HS-27A (cell line): ENCODE measurements at regions not wholly inside any gene's neighbourhood (a gene's known extent, or its start where the extent isn't known, plus 50 kb on each side); places are given as distances from the start of the nearest gene placed in this dataset.

ENCODE experiments used
- DNase-seq: peaks from one replicate; pipeline ENCODE4 v3.0.0-alpha.2; 2012; ENCODE audit warnings: low read depth, missing footprints

DNA sequence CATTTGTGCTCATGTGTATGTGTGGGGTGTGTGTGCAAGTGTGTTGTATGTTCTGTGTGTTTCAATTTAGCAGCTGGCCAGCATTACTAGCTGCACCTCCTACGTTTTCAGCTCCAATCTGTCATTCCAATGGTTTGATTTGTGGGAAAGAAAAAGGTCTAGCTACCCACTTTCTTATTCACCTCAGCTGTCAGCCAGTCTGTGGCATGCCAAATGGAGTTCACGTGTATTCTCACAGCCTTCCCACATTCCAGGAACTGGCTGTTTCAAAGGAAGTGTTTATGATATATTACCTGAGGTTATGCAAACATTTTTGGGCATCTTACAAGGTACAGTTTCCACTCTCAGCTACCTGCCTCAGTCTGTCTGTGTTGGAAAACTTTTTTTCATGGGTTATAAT, 220.2 kb upstream of the CPNE8 start:
- no peak for DNase-seq

DNA sequence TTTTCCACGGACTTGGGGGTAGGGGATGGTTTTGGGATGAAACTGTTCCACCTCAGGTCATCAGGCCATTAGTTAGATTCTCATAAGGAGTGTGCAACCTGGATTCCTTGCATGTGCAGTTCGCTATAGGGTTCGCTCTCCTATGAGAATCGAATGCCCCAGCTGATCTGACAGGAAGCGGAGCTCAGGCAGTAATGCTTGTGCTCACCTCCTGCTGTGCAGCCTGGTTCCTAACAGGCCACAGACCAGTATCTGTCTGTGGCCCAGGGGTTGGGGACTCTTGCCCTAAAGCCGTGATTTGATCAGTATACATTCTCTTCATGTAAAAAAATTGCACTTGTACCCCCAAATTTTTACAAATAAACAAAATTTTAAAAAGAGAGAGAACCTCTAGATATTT, 219.4 kb upstream of the CPNE8 start:
- DNase-seq = no peak

DNA sequence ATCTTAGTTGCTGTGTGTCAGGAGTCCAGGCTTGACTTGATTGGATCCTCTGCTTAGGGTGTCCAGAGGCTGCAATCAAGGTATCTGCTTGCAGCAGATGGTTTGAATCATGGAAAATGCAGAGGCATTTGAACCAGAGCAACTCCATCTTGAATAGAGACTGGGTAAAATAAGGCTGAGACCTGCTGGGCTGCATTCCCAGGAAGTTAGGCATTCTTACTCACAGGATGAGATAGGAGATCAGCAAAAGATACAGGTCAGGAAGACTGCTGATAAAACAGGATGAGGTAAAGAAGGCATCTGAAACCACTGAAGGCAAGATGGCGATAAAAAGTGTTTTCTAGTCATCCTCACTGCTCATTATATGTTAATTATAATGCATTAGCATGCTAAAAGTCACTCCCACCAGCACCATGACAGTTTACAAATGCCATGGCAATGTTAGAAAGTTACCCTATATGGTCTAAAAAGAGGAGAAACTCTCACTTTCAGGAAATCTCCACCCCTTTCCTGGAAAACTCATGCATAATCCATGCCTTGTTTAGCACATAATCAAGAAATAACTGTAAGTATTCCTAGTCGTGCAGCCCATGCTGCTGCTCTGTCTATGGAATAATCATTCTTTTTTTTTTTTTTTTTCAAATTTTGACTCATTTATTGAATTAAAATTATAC, 218.3 kb upstream of the CPNE8 start:
- DNase-seq = no peak

DNA sequence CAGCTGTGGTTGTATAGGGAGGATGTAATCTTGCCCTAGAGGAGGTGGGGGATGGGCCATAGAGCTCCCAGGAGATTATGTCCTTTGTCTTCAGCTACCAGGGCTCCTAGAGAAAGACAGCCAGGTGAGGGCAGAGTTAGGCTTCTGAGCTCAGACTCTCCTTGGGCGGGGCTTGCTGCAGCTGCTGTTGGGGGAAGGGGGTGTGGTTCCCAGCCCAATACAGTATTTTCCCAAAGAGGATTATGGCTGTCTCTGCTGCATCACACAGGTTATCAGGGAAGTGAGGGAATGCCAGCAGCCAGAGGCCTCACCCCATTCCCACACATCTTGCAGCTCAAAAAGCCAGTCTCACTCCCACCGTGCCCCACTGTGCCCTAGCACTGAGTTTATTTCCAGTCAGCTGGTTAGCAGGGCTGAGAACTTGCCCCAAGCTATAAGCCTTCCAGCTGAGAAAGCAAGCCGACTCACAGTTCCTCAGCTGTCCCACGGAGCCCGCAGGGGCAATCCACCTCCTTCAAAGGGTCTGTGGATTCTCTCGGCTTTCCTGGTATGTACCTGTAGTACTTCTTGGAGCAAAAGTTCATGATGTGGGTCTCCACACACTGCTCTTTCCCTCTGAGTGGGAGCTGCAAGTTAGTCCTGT, 217.3 kb upstream of the CPNE8 start:
- no peak for DNase-seq

DNA sequence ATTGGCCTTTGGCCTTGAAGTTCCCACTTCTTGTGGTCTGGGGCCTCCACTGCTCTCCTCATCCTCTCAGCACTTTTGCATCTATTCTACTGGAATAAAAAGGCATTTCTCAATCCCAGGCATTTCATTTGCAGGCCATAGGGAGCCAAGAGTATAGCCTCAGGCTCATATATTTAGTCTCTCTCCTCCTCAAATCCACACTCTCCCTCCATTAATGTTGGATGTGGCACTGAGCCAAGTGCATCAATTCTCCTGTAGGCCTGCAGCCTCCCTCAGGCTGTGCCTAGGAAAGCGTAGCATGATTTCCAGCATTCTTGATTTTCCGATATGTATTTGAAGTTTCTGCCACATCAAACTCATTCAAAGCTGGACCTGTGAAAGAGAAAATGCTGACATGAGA, 211.5 kb upstream of the CPNE8 start:
- no peak for DNase-seq

DNA sequence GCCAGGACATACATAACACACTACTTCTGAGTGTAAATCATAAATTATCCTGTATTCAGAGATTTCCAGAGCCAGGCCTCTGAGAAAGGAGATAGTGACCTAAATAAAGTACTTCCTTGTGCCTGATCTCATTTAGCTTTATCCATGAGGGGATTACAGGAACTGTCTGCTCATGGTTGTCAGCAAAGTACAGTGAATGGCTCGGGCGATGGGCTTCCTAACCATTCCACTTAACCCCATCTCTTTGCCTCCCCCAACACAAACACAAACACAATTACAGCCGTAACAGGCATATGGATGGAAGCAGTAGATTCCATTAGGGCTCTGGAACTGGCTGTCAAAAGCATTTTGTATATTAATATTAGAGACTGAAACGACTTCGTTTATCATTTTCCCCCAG, 206.7 kb upstream of the CPNE8 start:
- DNase-seq = no peak

DNA sequence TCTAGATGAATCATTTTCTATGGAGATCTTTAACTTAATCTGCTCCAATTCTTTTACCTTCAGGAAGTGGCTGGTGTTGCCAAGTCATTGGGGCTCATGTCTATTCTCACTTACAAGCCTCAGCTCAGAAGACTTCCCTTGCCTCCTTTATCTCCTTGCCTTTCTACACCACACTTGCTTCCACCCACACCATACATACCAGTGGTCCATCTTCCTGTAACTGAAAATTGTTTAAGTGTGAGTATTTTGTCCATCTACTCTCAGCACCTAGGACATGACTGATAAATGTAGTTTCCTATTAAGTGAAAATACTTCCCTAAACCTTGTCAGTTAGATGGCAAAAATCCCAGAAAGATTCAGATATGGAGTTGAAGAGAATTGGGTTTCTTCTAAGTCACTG, 199.7 kb upstream of the CPNE8 start:
- DNase-seq = no peak

DNA sequence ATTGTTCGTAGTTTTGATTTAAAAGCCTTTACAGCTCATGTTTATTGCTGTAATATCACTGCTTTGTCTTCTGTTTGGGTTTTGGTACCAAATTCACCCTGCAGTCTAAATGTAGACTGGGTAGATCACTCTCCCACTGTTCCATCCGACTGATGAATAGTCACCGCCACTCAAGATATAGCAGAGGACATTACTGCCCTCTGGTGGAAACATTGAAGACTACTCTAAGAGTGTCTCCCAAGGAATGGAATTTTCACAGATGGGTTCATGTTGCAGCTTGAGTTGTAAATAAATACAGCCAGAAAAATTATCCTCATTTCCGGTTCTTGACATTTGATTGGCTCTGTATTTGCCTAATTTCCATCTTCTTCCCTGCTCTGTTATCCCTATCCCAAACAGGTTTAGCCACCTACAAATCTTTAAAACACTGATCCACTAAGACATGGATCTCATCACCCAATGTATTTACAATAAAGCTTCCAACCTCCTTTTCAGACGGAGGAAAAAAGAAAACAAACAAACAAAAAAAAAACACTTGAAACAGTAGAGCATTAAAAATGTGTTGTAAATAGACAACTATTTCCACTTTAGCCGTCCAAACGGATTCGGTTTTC, 198.3 kb upstream of the CPNE8 start:
- DNase-seq = peak; percentile 19

DNA sequence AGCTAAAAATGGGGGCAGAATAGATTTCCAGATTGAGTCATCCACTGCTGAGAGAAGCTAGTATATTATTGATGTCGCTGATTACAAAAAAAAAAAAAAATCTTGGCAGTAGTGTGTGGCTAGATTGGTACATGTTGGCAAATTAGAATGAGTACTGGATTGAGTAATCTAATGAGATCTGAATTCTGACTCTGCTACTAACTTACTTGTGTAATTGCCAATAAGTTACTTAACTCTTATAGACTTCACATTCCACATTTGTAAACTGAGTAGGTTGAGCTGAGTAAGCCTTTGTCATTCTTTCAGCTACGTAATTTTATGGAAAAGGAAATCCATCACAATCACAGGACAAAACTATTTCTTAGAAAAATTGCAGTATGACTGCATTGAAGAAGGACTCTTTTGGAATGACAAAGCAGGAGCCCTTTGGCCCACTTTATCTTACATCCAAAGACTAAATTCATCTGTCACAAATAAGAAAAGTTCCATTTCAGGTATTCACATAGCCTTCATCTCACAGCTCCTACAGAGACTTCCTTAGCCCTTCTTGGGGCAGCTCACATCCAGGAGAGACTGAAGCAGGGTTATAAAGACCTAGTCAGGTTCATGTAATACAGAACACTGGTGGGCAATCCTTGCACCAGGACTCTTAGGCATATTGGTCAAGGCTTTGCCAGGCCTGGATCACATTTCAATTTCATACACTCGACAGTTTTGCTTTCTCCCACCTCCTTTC, 197.3 kb upstream of the CPNE8 start:
- no peak for DNase-seq

DNA sequence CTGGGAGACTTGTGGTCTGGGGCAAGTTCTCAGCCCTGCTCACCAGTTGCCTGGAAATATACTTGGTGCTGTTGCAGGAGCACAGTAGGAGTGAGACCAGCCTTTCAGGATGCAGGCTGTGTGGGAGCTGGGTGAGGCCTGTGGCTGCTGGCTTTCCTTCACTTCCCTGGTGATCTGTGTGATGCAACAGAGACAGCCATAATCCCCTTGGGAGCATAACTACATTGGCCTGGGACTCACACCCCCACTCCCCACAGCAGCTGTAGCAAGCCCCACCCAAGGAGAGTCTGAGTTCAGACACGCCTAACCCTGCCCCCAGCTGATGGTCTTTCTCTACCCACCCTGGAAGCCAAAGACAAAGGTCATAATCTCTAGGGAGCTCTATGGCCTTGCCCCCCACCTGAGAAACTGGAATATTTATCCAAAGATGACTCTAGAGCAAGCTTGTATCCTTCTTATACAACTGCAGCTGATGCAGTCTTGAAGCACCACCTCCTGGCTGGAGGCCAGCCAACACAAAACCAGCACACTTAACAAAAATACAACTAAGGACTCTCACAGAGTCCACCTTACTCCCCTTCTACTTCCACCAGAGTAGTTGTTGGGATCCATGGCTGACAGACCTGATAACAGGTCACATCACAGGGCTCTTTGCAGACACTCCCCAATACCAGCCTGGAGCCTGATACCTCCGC, 190.4 kb upstream of the CPNE8 start:
- DNase-seq = no peak

DNA sequence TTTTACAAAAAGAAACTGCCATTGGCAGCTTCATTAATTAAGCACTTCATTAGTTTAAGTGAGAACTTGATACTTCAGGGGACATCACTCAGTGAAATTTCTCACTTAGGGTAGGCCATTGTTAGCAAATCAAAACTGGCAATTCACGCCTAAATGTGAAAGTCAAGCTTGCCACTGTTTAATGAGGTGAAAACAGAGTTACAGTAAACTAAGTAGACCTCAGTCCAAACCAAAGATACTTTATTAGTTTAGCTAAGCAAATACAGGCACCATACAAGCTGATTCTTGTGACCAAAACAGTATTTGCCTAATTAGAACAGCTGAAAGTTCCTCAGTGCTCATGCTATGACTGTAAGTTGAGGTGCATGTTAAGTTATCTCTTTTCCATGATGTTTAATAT, 176.5 kb upstream of the CPNE8 start:
- DNase-seq = no peak

DNA sequence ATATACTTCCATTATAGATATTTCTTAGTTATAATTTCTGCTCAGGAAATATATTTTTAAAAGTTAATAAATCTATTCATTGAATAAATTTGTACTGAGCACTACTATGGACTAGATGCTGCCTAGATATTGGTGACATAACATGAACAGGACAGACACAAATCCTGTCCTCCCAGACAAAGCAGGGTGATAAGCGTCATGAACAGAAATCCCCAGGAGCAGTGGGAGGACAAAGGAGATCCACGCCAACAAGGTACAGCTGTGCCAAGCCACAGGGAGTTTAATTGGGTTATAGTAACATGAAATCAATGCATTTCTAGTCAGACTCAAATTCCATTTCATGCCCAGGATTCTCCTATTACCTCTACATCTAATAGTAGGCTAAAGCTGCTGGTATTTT, 171.8 kb upstream of the CPNE8 start:
- DNase-seq = no peak

DNA sequence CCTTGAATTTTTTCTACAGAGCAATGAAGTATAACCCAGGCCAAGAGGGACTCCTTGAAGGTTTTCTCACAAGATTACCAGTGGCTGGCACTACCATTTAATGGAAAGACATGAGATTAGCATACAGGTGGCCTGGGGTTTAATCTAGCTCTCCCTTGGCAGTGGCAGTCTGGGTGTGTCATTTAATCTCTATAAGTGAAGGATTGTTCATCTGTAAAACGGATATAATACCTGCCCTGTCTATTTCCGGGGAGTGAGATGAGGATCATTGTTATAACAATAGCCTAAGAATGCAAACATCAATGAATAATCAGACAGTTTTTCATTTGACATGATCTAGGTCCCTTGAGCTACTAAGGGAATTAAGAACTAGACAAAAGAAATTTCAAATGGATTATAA, 168.7 kb upstream of the CPNE8 start:
- DNase-seq = no peak

DNA sequence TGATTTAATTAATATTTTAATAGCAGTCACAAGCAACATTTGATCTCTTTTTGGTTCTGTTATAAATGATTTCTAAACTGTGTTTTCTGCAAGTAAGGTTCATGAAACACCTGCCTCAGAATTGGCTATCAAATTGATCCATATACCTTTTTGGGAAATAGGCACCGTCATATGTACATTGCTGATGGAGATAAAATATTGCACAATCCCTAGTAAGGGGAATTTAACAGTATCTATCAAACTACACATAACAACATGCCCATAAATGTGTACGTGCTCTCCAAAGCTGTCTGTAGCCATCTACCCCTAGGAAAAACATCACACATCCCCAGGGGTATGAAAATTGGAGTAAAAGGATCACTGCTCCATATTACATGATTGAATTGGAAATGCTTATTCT, 167.3 kb upstream of the CPNE8 start:
- no peak for DNase-seq

DNA sequence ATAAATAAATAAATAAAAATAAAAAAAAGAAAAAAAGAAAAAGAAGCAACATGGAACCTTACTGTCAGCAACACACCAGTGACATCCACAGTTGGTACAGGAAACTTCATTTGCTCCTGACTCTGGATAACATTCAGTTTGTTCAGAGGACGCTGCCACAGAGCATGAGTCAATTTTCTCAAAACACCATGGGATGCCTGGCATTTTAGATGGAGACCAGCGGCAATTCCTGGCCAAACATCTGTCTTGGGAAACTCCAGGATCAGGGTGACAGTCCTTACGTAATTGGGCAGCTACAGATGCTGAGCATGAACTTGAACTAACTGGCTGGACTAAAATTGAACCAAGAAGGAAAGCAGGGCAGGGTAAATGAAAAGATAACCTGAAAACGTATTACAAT, 166.2 kb upstream of the CPNE8 start:
- DNase-seq = no peak

DNA sequence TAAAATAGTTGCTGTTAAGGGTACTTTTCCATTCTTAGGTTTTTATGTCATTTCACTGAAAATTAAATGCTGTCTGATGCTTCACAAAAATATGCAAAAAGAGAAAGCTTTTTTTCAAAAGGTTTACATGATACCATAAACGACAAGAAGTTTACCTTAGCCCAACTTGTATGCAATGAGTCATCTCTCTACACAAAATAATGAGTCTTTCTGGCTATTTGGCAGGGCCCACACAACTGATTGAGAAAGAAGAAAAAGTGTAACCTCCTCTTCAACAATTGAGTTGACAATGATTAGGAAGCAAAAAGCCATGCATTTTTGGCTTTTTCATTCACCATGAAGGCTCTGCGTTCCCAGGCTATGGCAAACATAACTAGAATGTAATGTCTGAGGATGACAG, 165.4 kb upstream of the CPNE8 start:
- DNase-seq = no peak

DNA sequence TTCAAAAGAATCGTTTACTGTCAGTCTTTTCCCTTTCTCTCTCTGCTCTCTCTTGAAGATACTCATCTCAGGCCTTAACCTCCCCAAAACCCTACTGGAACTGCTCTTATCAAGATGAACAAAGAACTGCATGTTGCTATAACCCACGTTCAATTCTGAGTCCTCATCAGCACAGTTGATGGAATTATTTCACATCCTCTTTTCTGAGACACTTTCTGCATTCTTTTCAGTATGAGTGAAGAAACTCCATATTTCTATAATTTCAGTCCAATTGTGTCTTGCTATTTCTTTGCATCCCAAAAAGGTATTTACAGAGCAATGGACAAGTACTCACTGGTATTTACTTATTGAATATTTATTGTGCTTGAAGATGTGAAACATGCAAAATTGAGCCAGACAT, 160.1 kb upstream of the CPNE8 start:
- DNase-seq = no peak

DNA sequence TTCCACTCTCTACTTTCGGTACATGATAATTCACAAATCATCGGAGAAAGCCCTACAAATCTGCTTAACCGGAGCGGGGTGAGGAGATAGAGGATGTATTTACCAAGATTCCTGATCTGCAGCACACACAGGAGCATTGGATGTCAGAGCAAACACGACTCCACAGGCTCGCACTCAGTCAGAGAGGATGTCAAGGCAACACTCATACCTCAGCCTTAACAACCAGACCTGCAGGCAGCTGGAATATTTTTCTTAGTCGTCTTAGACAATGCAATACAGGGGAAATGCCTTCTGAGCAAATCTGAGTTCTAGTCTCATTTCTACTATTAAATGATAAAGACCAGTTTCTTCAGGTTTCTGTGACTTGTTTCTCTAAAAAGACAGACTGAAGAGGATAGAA, 159.3 kb upstream of the CPNE8 start:
- DNase-seq = no peak

DNA sequence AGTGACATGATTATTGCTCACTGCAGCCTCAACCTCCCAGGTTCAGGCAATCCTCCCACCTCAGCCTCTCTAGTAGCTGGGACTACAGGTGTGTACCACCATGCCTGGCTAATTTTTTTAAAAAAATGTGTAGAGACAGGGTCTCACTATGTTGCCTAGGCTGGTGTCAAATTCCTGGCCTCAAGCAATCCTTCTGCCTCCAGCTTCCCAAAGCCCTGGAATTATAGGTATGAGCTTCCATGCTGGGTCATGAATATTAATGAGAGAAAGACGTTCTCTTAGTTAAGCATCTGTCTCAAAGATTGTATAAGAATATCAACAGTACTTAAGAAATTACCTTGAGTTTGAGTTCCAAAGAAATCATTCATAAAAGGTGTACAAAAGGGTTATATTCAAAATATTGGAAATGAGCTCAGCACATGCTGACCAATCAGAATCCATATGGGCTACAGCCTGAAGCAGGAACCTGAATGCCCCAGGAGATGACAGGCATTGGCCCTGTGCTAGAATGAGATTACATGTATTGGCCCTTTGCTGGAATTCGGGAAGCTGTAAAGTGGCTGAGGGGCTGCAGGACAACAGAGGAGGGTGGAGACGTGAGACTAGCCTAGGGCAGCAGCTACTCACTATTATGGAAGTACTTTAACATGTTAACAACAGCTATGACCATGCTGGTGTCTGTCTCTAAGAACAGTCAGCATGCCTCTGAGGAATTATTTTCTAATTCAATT, 157.0 kb upstream of the CPNE8 start:
- DNase-seq = no peak

DNA sequence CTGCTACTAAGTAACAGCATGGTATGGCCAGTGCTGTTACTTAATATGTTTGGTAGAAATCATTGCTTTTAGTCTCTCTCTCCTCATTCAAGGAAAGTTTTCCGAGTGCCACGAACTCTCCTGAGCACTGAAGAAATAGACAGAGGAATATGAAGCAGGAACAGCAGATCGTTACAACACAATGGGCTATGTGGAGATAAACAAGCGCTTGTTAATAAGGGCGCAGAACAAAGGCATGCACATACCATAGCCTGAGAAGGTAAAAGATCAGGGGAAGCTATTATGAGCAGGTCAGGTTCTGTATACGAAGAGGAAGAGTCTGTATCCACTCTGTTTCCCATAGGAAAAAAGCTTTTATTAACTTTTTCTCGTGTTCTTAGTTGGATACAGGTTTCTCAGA, 156.2 kb upstream of the CPNE8 start:
- DNase-seq = no peak

DNA sequence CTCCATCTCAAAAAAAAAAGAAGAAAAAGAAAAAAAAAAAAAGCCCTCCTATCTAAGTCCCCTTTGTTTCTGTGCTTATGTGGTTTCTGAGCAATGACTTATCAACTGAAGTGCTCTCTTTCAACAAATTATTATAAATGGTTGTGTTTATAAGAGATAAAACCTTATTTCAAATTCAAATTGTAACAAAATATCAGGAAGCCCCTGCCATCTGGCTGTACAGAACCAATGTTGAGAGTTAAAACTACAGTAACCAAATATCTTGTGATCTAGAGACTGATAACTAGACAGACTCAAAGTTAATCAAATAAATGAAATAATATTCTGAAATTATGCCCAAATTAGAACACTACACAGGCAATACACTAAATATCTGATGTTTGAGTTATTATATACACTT, 143.0 kb upstream of the CPNE8 start:
- DNase-seq = no peak
